ENCODE measurements at regions not wholly inside any gene's neighbourhood (a gene's known extent, or its start where the extent isn't known, plus 50 kb on each side); places are given as distances from the start of the nearest gene placed in this dataset.

DNA sequence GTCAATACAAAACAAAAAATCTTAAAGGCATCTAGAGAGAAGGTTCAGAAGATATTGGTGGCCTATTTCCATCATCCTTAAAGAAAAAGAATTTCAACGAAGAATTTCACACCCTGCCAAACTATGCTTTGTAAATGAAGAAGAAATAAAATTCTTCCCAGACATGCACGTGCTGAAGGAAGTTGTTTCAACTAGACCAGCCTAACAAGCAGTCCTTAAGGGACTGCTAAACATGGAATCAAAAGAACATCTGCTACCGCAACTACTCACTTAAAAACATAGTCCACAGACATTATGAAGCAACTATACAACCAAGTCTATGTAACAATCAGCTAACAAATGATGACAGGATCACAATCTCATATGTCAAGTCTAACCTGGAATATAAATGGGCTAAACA, 584.9 kb upstream of the PTCHD4 start:
- ChIA-PET POLR2A (no interaction called here), CTCF (no interaction called here)
- no peak for DNase-seq (ENCODE audit: low read depth)
- Histone ChIP-seq H3K4me3 (ENCODE audit: low read depth, low read length) (no peak overlapping the region), H3K36me3 (ENCODE audit: control insufficient read depth, insufficient read depth, low read length) (no peaks in the 10 kb centered on the region), H3K27me3 (ENCODE audit: control insufficient read depth, insufficient read depth, low read length) (no peaks in the 10 kb centered on the region)
- TF ChIP-seq, protein P1, sequence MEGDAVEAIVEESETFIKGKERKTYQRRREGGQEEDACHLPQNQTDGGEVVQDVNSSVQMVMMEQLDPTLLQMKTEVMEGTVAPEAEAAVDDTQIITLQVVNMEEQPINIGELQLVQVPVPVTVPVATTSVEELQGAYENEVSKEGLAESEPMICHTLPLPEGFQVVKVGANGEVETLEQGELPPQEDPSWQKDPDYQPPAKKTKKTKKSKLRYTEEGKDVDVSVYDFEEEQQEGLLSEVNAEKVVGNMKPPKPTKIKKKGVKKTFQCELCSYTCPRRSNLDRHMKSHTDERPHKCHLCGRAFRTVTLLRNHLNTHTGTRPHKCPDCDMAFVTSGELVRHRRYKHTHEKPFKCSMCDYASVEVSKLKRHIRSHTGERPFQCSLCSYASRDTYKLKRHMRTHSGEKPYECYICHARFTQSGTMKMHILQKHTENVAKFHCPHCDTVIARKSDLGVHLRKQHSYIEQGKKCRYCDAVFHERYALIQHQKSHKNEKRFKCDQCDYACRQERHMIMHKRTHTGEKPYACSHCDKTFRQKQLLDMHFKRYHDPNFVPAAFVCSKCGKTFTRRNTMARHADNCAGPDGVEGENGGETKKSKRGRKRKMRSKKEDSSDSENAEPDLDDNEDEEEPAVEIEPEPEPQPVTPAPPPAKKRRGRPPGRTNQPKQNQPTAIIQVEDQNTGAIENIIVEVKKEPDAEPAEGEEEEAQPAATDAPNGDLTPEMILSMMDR (IDR thresholded peaks at IDR 0.05; ENCODE audit: insufficient read depth, low read depth, low read length) = no peak

DNA sequence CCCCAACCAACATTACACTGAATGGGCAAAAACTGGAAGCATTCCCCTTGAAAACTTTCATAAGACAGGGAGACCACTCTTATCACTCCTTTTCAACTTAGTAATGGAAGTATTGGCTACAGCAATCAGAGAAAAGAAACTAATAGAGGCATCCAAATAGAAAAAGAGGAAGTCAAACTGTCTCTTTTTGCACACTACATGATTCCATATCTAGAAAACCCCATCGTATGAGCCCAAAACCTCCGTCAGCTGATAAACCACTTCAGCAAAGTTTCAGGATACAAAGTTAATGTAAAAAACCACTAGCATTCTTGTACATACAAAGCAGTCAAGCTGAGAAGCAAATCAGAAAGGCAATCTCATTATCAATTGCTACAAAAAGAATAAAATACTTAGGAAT, 580.4 kb upstream of the PTCHD4 start:
- Histone ChIP-seq H3K36me3 (ENCODE audit: control insufficient read depth, insufficient read depth, low read length) (no peaks in the 10 kb centered on the region), H3K4me3 (ENCODE audit: low read depth, low read length) (no peak overlapping the region), H3K27me3 (ENCODE audit: control insufficient read depth, insufficient read depth, low read length) (no peaks in the 10 kb centered on the region)
- POLR2A ChIA-PET = no interaction called here
- TF ChIP-seq, protein P1 (IDR thresholded peaks at IDR 0.05; ENCODE audit: insufficient read depth, low read depth, low read length) = no peak
- no peak for DNase-seq (ENCODE audit: low read depth)
- CTCF ChIA-PET = no interaction called here

DNA sequence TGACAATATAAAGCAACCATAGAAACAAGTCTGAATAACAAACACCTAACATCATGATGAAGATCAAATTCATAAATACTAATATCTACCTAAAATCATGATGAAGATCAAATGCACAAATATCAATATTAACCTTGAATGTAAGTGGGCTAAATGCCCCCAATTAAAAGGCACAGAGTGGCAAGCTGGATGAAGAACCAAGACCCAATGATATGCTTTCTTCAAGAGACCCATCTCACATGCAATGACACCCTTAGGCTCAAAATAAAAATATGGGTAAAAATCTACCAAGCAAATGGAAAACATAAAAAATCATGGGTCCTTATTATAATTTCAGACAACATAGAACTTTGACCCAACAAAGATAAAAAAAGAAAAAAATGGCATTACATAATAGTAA, 578.5 kb upstream of the PTCHD4 start:
- H3K4me3 ChIP-seq (ENCODE audit: low read depth, low read length) = no peak overlapping the region
- CTCF ChIA-PET = no interaction called here
- POLR2A ChIA-PET = no interaction called here
- H3K27me3 ChIP-seq (ENCODE audit: control insufficient read depth, insufficient read depth, low read length) = no peaks in the 10 kb centered on the region
- no peak for DNase-seq (ENCODE audit: low read depth)
- TF ChIP-seq, protein P1 (IDR thresholded peaks at IDR 0.05; ENCODE audit: insufficient read depth, low read depth, low read length) = no peak
- no peaks in the 10 kb centered on the region for H3K36me3 ChIP-seq (ENCODE audit: control insufficient read depth, insufficient read depth, low read length)

DNA sequence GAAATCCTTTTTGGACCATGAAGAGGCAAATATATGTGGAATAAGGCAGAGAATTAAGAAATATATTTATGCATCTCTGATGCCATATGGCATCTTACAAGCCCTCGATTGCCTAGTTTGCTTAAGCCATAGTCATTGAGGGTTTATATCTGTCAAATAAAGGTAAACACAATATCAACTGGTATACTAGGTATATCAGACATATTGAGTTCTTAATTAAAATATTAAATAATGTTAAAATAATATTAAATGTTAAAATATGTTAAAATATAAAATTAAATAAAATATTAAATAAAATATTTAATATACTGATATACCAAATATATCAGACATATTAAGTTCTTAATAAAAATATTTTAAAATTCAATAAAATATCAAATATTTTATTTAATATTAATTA, 567.4 kb upstream of the PTCHD4 start:
- Histone ChIP-seq H3K4me3 (ENCODE audit: low read depth, low read length) (no peak overlapping the region), H3K27me3 (ENCODE audit: control insufficient read depth, insufficient read depth, low read length) (0 out of 2 replicates have a peak, but pooled peaks cover 1% of the 10 kb centered on the region), H3K36me3 (ENCODE audit: control insufficient read depth, insufficient read depth, low read length) (no peaks in the 10 kb centered on the region)
- no peak for DNase-seq (ENCODE audit: low read depth)
- POLR2A ChIA-PET = no interaction called here
- TF ChIP-seq, protein P1 (IDR thresholded peaks at IDR 0.05; ENCODE audit: insufficient read depth, low read depth, low read length) = no peak
- CTCF ChIA-PET = no interaction called here

DNA sequence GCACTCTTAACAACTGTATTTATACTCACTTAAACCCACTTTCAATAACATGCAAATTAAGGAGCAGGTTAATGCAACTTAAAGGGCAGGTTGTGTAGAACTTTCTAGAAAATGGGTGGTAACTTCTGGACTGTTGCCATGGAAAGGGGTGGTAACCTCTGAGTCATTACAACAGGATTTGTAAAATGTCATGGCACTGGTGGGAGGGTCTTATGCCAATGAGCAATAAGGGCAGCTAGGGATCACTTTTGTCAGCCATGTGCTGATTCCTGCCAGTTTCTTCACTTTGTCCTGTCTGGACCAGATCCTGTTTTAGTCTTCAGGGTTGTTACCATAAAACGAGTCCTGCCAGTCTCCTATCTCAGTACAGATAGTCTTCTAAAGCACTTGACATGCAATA, 560.5 kb upstream of the PTCHD4 start:
- ChIA-PET POLR2A (no interaction called here), CTCF (no interaction called here)
- TF ChIP-seq, protein P1 (IDR thresholded peaks at IDR 0.05; ENCODE audit: insufficient read depth, low read depth, low read length) = no peak
- H3K27me3 ChIP-seq (ENCODE audit: control insufficient read depth, insufficient read depth, low read length) = no peaks in the 10 kb centered on the region; the same call in 1 of the 2 replicates
- no peak overlapping the region for H3K4me3 ChIP-seq (ENCODE audit: low read depth, low read length)
- no peak for DNase-seq (ENCODE audit: low read depth)
- no peaks in the 10 kb centered on the region for H3K36me3 ChIP-seq (ENCODE audit: control insufficient read depth, insufficient read depth, low read length)

All from BJ (cell line).